ENCODE measurements at regions not wholly inside any gene's neighbourhood (a gene's known extent, or its start where the extent isn't known, plus 50 kb on each side); places are given as distances from the start of the nearest gene placed in this dataset.

- TF ChIP-seq MAX (IDR thresholded peaks at IDR 0.05; ENCODE audit: low read depth, low read length) (no peak), CTCF (IDR thresholded peaks at IDR 0.05; ENCODE audit: low read depth, low read length) (no peak), POLR2A (IDR thresholded peaks at IDR 0.05; ENCODE audit: extremely low read depth, insufficient read length) (no peak), MYC (IDR thresholded peaks at IDR 0.05; ENCODE audit: low read depth, low read length) (no peak)
These were observed 466.5 kb upstream of the PDZRN3 start for GRCh38 chr3:74091204-74091603.
